Epithelial cell of esophagus (primary cell): ENCODE measurements at regions not wholly inside any gene's neighbourhood (a gene's known extent, or its start where the extent isn't known, plus 50 kb on each side); places are given as distances from the start of the nearest gene placed in this dataset.
A peak's percentile ranks its signal among the peaks of the same experiment; 100 is the strongest.
"Not testable (repeated sequence)": the region's sequence is repeated elsewhere in the genome, so short reads cannot be mapped to it uniquely, and the experiment has no call there.

Source experiments
- DNase-seq: peaks from one replicate; pipeline ENCODE4 v3.0.0; 2010; ENCODE audit warnings: low read depth
- H3K4me3 ChIP-seq: 2 replicates; pipeline ENCODE4 v1.5.1; 2011; ENCODE audit warnings: mild to moderate bottlenecking, low read length, control low read depth
- TF ChIP-seq, protein P1 (sequence below): IDR thresholded peaks from 2 replicates; pipeline ENCODE4 v1.5.1; 2011; ENCODE audit warnings: low read depth, mild to moderate bottlenecking, low read length, control low read depth, inconsistent platforms; ENCODE audit not compliant: insufficient read depth; ENCODE audit errors: missing control alignments

DNA sequence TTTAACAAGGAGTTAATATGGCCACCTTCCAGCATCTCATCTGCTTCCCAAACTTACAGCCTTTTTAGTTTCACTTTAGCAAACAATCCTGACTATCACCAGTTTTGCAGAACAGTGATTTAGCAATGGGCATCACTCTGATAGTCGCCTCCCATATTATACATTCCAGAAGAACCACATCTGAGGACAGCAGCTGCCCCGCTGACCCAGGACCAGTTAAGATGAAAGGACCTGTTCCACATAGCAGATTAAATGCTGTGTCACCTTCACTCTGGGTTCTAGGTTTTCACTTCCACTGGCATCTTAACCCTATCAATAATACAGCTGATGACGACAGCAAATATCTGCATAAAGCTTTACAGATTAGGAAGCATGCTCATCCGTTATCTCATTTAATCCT is 99.8 kb downstream of the TRIM69 start:
- DNase-seq: no peak
- H3K4me3 ChIP-seq: no peak overlapping the region
- TF ChIP-seq, protein P1, sequence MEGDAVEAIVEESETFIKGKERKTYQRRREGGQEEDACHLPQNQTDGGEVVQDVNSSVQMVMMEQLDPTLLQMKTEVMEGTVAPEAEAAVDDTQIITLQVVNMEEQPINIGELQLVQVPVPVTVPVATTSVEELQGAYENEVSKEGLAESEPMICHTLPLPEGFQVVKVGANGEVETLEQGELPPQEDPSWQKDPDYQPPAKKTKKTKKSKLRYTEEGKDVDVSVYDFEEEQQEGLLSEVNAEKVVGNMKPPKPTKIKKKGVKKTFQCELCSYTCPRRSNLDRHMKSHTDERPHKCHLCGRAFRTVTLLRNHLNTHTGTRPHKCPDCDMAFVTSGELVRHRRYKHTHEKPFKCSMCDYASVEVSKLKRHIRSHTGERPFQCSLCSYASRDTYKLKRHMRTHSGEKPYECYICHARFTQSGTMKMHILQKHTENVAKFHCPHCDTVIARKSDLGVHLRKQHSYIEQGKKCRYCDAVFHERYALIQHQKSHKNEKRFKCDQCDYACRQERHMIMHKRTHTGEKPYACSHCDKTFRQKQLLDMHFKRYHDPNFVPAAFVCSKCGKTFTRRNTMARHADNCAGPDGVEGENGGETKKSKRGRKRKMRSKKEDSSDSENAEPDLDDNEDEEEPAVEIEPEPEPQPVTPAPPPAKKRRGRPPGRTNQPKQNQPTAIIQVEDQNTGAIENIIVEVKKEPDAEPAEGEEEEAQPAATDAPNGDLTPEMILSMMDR: no peak

DNA sequence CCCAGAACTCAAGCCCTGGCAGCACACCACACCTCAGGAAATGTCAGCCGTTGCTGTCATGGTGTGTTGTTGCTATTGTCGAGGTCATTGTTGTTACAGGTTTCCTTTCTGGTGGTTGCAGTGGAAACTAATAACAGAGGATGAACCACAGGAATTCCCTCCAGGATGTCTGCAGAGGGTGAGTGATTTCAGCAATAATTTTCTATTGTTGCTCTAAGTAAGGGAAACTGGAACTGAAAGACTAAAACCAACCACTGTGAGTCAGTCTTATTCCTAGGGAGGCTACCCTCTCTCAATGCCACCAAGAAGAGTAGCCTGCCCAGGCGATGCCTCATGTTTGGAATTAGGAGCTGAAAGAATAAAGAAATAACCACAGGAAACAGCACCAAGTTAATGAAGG is 102.6 kb downstream of the TRIM69 start:
- peak; percentile 76 for DNase-seq
- not testable (repeated sequence) for H3K4me3 ChIP-seq

GRCh38 chr15:44841762-44842161 is 105.4 kb downstream of the TRIM69 start:
- not testable (repeated sequence) for H3K4me3 ChIP-seq, DNase-seq

DNA sequence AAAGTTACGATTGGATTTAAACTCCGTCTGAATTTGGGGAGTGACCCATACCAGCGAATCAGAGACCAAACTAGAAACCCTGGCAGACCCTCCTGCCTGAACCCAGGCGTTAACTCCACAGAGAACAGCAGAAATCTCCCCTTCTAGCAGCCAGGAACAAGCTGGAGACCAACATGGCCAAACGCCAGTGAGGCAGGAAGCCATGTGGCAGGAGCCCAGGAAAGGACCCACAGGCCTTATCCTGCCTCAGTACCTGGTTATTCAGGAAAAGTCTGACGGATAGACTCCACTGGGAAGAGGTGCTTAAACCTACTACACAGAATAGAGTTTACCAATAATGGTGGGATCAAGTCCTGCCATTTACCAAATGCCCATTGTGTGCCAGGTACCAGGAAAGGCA is 106.6 kb downstream of the TRIM69 start:
- H3K4me3 ChIP-seq, DNase-seq: not testable (repeated sequence)

DNA sequence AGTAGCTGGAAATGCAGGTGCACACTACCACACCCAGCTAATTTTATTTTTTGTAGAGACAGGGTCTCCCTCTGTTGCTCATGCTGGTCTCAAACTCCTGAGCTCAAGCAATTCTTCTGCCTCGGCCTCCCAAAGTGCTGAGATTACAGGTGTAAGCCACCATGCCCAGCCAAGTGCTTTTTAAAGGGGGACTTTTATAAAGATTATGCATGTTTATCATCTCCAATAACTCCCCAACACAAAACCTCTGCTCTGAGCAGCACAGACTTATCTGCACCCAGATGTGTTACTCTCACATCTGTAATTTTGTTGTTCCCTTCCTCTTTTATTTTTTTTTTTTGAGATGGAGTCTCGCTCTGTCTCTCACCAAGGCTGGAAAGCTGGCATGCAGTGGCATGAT is 108.6 kb downstream of the TRIM69 start:
- H3K4me3 ChIP-seq, DNase-seq: not testable (repeated sequence)

- not testable (repeated sequence) for DNase-seq, H3K4me3 ChIP-seq
These were observed 109.8 kb downstream of the TRIM69 start for GRCh38 chr15:44846156-44846555.

DNA sequence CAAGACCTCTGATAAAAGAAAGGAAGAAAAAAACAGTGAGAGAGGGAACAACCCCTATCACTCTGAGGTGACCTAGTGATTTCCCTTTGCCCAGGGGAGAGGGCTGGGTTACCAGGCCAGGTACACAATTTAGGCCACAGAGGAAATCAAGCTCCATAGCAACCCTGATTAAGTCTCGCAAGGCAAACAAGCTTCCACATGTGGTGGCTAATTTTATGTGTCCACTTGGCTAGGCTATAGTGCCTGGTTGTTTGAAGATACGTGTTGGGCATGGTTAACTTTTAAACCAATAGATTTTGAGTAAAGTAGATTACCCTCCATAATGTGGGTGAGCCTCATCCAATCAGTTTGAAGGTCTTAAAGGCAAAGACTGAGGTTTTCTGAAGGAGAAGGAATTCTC is 108.9 kb upstream of the TERB2 start:
- not testable (repeated sequence) for H3K4me3 ChIP-seq, DNase-seq

DNA sequence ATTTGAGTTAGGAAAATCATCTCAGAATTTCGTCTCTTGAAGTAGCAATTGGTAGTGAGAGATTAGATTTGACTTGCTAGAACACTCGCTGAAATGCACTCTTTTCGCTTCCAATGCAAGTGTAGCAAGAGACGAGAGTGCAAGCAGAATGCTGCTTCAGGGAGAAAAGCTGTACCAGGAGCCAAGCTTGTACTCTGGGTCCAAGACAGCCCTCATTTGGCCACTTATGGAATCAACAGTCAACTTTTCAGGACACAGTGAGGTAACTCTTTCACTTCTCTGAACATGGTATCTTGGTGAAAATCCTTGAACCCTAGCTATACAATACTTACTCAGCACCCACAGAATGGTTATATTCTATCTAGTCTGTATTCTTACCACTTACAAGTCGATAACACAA is 107.6 kb upstream of the TERB2 start:
- DNase-seq: peak; percentile 17
- H3K4me3 ChIP-seq: not testable (repeated sequence)

GRCh38 chr15:44849701-44850403 is 106.6 kb upstream of the TERB2 start:
- not testable (repeated sequence) for H3K4me3 ChIP-seq, DNase-seq

DNA sequence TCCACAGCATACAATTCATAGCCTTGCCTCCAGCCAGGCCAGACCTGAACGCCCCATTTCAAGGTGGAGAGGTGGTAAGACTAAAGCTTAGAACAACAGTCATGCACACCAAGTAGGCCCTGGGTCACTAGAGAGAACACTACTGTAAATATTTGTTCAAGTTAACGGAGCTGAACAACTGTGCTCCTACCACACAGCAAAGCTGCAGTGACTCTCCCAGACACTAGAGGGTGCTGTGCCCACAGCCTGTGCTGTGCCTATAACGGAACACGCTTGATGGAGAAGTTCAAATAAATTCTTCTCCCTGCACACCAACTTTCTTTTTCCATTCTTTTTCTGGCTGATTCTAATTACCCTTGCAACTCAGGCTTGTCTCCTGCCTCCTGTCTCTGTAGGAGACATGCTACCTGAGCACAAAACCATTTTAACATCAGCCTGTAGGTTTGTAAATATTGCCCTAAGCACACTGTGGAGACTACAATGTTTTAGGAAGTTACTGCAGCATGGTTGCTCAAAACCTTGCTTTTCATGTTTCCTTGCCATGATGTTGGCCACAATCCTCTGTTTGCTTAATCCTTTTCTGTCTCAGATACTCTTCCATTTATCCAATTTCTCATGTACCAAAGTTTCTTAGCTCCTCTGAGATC is 103.1 kb upstream of the TERB2 start:
- TF ChIP-seq, protein P1: peak; percentile 95
- DNase-seq: peak; percentile 60
- H3K4me3 ChIP-seq: not testable (repeated sequence)

GRCh38 chr15:44854696-44855095 is 101.8 kb upstream of the TERB2 start:
- H3K4me3 ChIP-seq, DNase-seq: not testable (repeated sequence)

DNA sequence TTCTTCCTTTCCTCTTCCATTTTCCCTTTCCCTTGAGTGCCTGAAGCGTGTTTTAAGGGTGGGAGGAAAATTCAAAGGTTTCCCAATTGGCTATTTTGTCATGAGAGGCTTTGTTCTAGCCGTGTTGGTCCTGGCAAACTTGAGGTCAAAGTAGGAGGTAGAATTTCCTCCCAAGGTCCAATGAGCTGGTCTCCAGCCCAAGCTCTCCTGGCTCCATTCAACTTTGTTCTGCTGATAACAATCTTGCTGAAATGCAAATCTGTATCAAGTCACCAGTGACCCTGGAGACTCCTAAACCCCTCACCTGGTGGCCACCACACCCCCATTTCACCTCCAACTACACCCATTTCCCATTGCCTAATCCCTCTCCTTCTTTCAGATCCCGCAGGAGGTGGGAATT is 100.2 kb upstream of the TERB2 start:
- not testable (repeated sequence) for H3K4me3 ChIP-seq, DNase-seq

DNA sequence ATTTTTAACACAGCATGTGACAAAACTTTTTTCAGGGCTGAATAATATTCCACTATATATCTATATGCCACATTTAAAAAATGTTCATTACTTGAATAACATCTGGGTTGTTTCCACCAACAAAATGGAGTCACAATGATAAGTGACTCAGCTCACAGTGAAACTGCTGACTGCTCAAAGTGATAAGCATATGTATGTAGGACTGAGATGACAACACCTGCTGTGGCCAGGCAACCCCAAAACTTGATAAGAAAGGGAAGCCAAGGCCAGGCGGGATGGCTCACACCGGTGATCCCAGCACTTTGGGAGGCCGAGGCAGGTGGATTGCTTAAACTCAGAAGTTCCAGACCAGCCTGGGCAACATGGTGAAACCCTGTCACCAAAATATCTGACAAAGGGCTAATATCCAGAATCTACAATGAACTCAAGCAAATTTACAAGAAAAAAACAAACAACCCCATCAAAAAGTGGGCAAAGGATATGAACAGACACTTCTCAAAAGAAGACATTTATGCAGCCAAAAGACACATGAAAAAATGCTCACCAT is 99.2 kb upstream of the TERB2 start:
- not testable (repeated sequence) for DNase-seq, H3K4me3 ChIP-seq

GRCh38 chr15:44859088-44859487 is 97.4 kb upstream of the TERB2 start:
- H3K4me3 ChIP-seq, DNase-seq: not testable (repeated sequence)

DNA sequence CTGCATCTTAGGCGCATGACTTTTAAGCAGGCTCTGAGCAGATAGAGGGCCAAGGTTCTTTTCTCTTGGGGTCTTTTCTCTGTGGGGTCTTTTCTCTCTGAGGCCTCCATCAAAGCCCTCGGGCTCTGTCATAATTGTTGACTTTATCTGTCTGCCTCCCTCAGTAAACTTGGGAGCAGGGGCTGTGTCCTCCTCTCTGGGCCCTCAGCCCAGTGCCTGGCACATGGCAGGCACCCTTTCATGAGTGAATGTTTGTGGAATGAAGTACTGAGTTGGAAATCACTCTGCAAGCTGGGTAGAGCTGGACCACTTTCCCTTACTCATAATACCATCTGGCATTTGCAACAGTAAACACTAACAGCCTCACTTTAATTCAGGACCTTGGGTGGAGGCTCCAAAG is 96.3 kb upstream of the TERB2 start:
- DNase-seq: not testable (repeated sequence)

More for the DNA sequence above, 96.3 kb upstream of the TERB2 start:
- not testable (repeated sequence) for H3K4me3 ChIP-seq
